Mammary epithelial cell (primary cell): ENCODE measurements at regions not wholly inside any gene's neighbourhood (a gene's known extent, or its start where the extent isn't known, plus 50 kb on each side); places are given as distances from the start of the nearest gene placed in this dataset.

Source experiments
- EZH2 ChIP-seq: IDR thresholded peaks from 2 replicates; pipeline ENCODE4 v1.6.1; 2012; ENCODE audit warnings: low read length, inconsistent platforms, borderline replicate concordance
- TF ChIP-seq, protein P1 (sequence below), 2 donors: IDR thresholded peaks in 1 of 2; conservative IDR thresholded peaks in 1 of 2; 2 replicates each; pipeline ENCODE4 v1.5.1; 2011 to 2012; ENCODE audit warnings: inconsistent platforms in 2 of 2, low read length in 2 of 2, mild to moderate bottlenecking in 2 of 2, control low read depth in 1 of 2, low read depth in 1 of 2; ENCODE audit not compliant: insufficient read depth in 1 of 2; ENCODE audit errors: extremely low read depth in 1 of 2

GRCh38 chr12:82132390-82132789, 225.8 kb downstream of the CCDC59 start:
- TF ChIP-seq, protein P1, sequence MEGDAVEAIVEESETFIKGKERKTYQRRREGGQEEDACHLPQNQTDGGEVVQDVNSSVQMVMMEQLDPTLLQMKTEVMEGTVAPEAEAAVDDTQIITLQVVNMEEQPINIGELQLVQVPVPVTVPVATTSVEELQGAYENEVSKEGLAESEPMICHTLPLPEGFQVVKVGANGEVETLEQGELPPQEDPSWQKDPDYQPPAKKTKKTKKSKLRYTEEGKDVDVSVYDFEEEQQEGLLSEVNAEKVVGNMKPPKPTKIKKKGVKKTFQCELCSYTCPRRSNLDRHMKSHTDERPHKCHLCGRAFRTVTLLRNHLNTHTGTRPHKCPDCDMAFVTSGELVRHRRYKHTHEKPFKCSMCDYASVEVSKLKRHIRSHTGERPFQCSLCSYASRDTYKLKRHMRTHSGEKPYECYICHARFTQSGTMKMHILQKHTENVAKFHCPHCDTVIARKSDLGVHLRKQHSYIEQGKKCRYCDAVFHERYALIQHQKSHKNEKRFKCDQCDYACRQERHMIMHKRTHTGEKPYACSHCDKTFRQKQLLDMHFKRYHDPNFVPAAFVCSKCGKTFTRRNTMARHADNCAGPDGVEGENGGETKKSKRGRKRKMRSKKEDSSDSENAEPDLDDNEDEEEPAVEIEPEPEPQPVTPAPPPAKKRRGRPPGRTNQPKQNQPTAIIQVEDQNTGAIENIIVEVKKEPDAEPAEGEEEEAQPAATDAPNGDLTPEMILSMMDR (conservative IDR thresholded peaks at IDR 0.05 in 1 of 2, IDR thresholded peaks at IDR 0.05 in 1 of 2; ENCODE audit: extremely low read depth in 1 of 2, insufficient read depth in 1 of 2, low read depth in 1 of 2, low read length in 2 of 2): no peak
- no peak for TF ChIP-seq EZH2
